A549 (cell line): ENCODE measurements at regions not wholly inside any gene's neighbourhood (a gene's known extent, or its start where the extent isn't known, plus 50 kb on each side); places are given as distances from the start of the nearest gene placed in this dataset.

Experiments
- ATAC-seq, 2 experiments: fragments of 200-7000 bp in 1 of 2; fragments of >200 bp in 1 of 2; cut with Nextera tagmentation in 1 of 2; cut with Tn5 transposase in 1 of 2; 3 replicates each; pipeline versions ENCODE4 v1.8.0 to v1.9.1; 2018 to 2020; ENCODE audit warnings: mild to moderate bottlenecking in 1 of 2, moderate library complexity in 1 of 2
- CTCF ChIA-PET: fragments of 300-600 bp; sonication (Branson Sonifier 250); formaldehyde crosslinking; extraction: SDS; loops from one replicate; lab custom pipeline; 2021; ENCODE audit warnings: antibody characterized with exemption, inconsistent platforms; lab: Yijun Ruan, JAX
- POLR2A ChIA-PET: fragments of 350-600 bp; formaldehyde crosslinking; extraction: SDS; loops from one replicate; lab custom pipeline; 2021; ENCODE audit warnings: antibody characterized with exemption, inconsistent platforms; lab: Yijun Ruan, JAX
- DNase-seq, 2 experiments: peaks; one replicate each; pipeline versions ENCODE4 v3.0.0 to v3.0.0-alpha.2; 2011 to 2016; ENCODE audit warnings: low read depth in 1 of 2, low spot score in 1 of 2
- FAIRE-seq: peaks from 2 replicates; lab custom pipeline; 2011; peaks lifted over from hg19 to GRCh38; lab: Jason Lieb, UNC
- H3K27ac ChIP-seq, 2 experiments: fragments of >200 bp; sonication (Bioruptor Twin); formaldehyde crosslinking; 3 replicates each; pipeline ENCODE4 v1.5.1; 2016 to 2017
- H3K4me1 ChIP-seq: fragments of >200 bp; sonication (Bioruptor Twin); formaldehyde crosslinking; 3 replicates; pipeline ENCODE4 v1.6.1; 2016
- H3K4me2 ChIP-seq: fragments of >200 bp; sonication (Bioruptor Twin); formaldehyde crosslinking; 3 replicates; pipeline ENCODE4 v1.6.1; 2016
- H3K4me3 ChIP-seq: fragments of >200 bp; sonication (Bioruptor Twin); formaldehyde crosslinking; 3 replicates; pipeline ENCODE4 v1.5.1; 2016
- H3K9me3 ChIP-seq: fragments of >200 bp; sonication (Bioruptor Twin); formaldehyde crosslinking; 3 replicates; pipeline ENCODE4 v1.6.1; 2016
- CEBPB ChIP-seq, 2 experiments: fragments of >200 bp in 1 of 2; sonication (Bioruptor Twin) in 1 of 2; formaldehyde crosslinking in 1 of 2; IDR thresholded peaks; 2 replicates each; pipeline ENCODE4 v1.6.1; 2012 to 2016
- EP300 ChIP-seq, 2 experiments: fragments of >200 bp; sonication (Bioruptor Twin); formaldehyde crosslinking; IDR thresholded peaks; 2 replicates in 1 of 2; 3 replicates in 1 of 2; pipeline ENCODE4 v1.6.1; 2016 to 2017
- FOSL2 ChIP-seq, 2 experiments: fragments of 450-650 bp in 1 of 2; fragments of >200 bp in 1 of 2; sonication (Bioruptor Twin) in 1 of 2; formaldehyde crosslinking; IDR thresholded peaks; 2 replicates each; pipeline versions ENCODE4 v1.5.0 to v1.6.1; 2016 to 2020; ENCODE audit warnings: mild to moderate bottlenecking in 1 of 2, moderate library complexity in 1 of 2
- FOXS1 ChIP-seq: fragments of 250-450 bp; sonication (Bioruptor Pico); IDR thresholded peaks from 2 replicates; pipeline ENCODE4 v1.5.0; 2020; ENCODE audit warnings: mild to moderate bottlenecking, moderate library complexity
- HDAC2 ChIP-seq: fragments of 200-600 bp; sonication (generic); IDR thresholded peaks from 2 replicates; pipeline ENCODE4 v1.6.1; 2016
- HOXB13 ChIP-seq: fragments of 250-450 bp; sonication (Bioruptor Pico); IDR thresholded peaks from 2 replicates; pipeline ENCODE4 v1.5.0; 2020; ENCODE audit warnings: low read depth, mild to moderate bottlenecking, moderate library complexity
- JUN ChIP-seq, 2 experiments: fragments of >200 bp; sonication (Bioruptor Twin); formaldehyde crosslinking; IDR thresholded peaks; 2 replicates in 1 of 2; 3 replicates in 1 of 2; pipeline ENCODE4 v1.6.1; 2016 to 2017
- KDM1A ChIP-seq: fragments of 200-600 bp; sonication (generic); IDR thresholded peaks from 2 replicates; pipeline ENCODE4 v1.6.1; 2016; ENCODE audit warnings: low read depth, mild to moderate bottlenecking
- MAFK ChIP-seq: fragments of 450-650 bp; IDR thresholded peaks from 2 replicates; pipeline ENCODE4 v1.6.1; 2014; ENCODE audit not compliant: partially characterized antibody
- MAX ChIP-seq: IDR thresholded peaks from 2 replicates; pipeline ENCODE4 v1.6.1; 2012
- NPAS2 ChIP-seq: fragments of 250-450 bp; sonication (Bioruptor Pico); IDR thresholded peaks from 2 replicates; pipeline ENCODE4 v1.8.0; 2022; ENCODE audit warnings: mild to moderate bottlenecking, moderate library complexity, borderline replicate concordance
- PHF8 ChIP-seq: fragments of 200-600 bp; sonication (generic); IDR thresholded peaks from 2 replicates; pipeline ENCODE4 v1.6.1; 2016; ENCODE audit warnings: low read depth, mild to moderate bottlenecking, antibody characterized with exemption, moderate library complexity, borderline replicate concordance
- POLR2AphosphoS2 ChIP-seq: conservative IDR thresholded peaks from 2 replicates; pipeline ENCODE4 v1.6.1; 2012; ENCODE audit warnings: low read length, improper control_type of control experiment, inconsistent platforms
- RARB ChIP-seq: fragments of 250-450 bp; sonication (Bioruptor Pico); IDR thresholded peaks from 2 replicates; pipeline ENCODE4 v1.8.0; 2021; ENCODE audit warnings: mild to moderate bottlenecking, moderate library complexity
- REST ChIP-seq: fragments of 200-600 bp; sonication (generic); IDR thresholded peaks from 2 replicates; pipeline ENCODE4 v1.6.1; 2016; ENCODE audit warnings: antibody characterized with exemption, mild to moderate bottlenecking, moderate library complexity
- SMC3 ChIP-seq: fragments of >200 bp; sonication (Bioruptor Twin); formaldehyde crosslinking; IDR thresholded peaks from 3 replicates; pipeline ENCODE4 v1.6.1; 2018; ENCODE audit warnings: inconsistent platforms
- SREBF2 ChIP-seq: fragments of 450-650 bp; IDR thresholded peaks from 2 replicates; pipeline ENCODE4 v1.6.1; 2014; ENCODE audit warnings: mild to moderate bottlenecking, moderate library complexity
- TFCP2L1 ChIP-seq: fragments of 250-450 bp; sonication (Bioruptor Pico); IDR thresholded peaks from 2 replicates; pipeline ENCODE4 v1.5.0; 2021; ENCODE audit warnings: mild to moderate bottlenecking
- ZC3H11A ChIP-seq: fragments of 450-650 bp; IDR thresholded peaks from 2 replicates; pipeline ENCODE4 v1.6.1; 2014; ENCODE audit warnings: antibody characterized with exemption, mild to moderate bottlenecking
- WGBS: methylation state at CpG from one replicate; pipeline ENCODE4 v1.1.6; 2017; ENCODE audit errors: missing lambda C conversion rate; 5-methylcytosine and 5-hydroxymethylcytosine counted together
- TF ChIP-seq, protein P1 (sequence below): fragments of >200 bp; sonication (Bioruptor Twin); formaldehyde crosslinking; IDR thresholded peaks from 3 replicates; pipeline ENCODE4 v1.5.1; 2016
- TF ChIP-seq, protein P2 (sequence below): fragments of 250-450 bp; sonication (Bioruptor Pico); IDR thresholded peaks from 2 replicates; pipeline ENCODE4 v1.5.0; 2020; ENCODE audit warnings: low read depth, mild to moderate bottlenecking, moderate library complexity

DNA sequence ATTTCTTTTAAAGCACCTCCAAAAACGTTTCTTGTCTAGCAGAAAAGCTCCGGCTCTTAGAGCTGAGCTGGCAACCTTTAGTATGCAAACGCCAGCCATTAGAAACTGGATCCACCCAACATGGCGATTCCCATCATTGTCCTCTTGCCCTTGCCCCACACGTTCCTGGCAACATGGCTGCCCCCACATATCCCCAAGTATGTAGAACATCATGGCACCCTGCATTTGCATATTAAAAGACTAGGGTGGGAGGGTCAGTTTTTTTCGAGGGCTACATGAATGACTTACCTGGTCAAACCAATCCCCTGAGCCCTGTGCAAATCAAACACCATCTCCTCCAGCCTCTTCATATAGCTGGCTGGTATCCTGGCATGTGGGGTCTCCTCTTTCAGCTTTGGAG is 82.2 kb upstream of the HELT start:
- CTCF ChIA-PET = interaction anchor here (0.7 to 0.9 kb wide), 3 partner anchors 12 to 190 kb away, joined by 3 read pairs; no protein-coding TSS in a partner anchor
- DNase-seq = no peak
- Histone ChIP-seq H3K9me3 (no peaks in the 10 kb centered on the region), H3K4me3 (no peak overlapping the region), H3K27ac (no peak overlapping the region), H3K4me1 (no peaks in the 10 kb centered on the region), H3K4me2 (no peak overlapping the region)
- WGBS = 15% methylated on average over 6 of the region's 6 CpGs
- FAIRE-seq = no peak
- POLR2A ChIA-PET = no interaction called here
- TF ChIP-seq, protein P1, sequence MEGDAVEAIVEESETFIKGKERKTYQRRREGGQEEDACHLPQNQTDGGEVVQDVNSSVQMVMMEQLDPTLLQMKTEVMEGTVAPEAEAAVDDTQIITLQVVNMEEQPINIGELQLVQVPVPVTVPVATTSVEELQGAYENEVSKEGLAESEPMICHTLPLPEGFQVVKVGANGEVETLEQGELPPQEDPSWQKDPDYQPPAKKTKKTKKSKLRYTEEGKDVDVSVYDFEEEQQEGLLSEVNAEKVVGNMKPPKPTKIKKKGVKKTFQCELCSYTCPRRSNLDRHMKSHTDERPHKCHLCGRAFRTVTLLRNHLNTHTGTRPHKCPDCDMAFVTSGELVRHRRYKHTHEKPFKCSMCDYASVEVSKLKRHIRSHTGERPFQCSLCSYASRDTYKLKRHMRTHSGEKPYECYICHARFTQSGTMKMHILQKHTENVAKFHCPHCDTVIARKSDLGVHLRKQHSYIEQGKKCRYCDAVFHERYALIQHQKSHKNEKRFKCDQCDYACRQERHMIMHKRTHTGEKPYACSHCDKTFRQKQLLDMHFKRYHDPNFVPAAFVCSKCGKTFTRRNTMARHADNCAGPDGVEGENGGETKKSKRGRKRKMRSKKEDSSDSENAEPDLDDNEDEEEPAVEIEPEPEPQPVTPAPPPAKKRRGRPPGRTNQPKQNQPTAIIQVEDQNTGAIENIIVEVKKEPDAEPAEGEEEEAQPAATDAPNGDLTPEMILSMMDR = no peak
- TF ChIP-seq FOSL2 (IDR thresholded peaks at IDR 0.05) = no peak
- TF ChIP-seq FOSL2 (CRISPR knock-in tag; IDR thresholded peaks at IDR 0.05) = no peak
- no peak for TF ChIP-seq ZC3H11A
- TF ChIP-seq HOXB13 (CRISPR knock-in tag) = no peak
- no peak for TF ChIP-seq SMC3
- no peak for TF ChIP-seq REST
- no peak for TF ChIP-seq PHF8
- no peak for TF ChIP-seq EP300 (IDR thresholded peaks at IDR 0.05)
- TF ChIP-seq JUN (IDR thresholded peaks at IDR 0.05) = no peak
- TF ChIP-seq, protein P2, sequence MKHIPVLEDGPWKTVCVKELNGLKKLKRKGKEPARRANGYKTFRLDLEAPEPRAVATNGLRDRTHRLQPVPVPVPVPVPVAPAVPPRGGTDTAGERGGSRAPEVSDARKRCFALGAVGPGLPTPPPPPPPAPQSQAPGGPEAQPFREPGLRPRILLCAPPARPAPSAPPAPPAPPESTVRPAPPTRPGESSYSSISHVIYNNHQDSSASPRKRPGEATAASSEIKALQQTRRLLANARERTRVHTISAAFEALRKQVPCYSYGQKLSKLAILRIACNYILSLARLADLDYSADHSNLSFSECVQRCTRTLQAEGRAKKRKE (CRISPR knock-in tag) = no peak
- TF ChIP-seq CEBPB (IDR thresholded peaks at IDR 0.05) = no peak
- no peak for TF ChIP-seq KDM1A
- no peak for ATAC-seq

DNA sequence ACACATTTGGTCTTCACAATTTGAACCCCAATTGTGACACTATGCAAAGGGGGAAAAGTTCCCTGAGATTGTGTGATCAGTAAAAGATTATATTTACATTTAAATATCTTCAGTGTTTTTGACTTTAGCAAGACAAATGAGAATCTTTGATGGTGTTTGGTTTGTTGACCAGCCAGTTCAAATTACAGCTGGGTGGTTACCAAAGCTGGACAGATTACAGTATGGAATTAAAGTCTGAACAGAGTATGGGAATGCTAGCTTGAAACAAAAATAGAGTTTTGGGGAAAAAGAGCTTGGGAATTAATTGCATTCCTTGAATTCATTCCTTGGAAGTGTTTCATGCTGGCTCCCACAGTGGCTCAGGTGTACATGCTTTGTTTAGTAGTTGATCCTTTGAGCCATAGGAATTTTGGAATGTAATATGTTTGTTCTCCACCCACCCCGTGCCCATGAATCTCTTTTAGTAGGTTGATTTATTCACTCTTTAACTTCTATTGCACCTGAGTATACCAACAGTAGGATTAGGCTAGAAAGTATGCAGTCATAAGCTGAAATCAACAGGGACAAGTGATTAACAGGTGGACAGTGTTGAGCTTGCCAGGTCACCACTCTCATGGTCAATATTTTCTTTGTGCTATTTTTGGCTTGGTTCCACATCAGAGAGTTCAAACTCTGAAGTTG is 81.1 kb upstream of the HELT start:
- Histone ChIP-seq H3K9me3 (no peaks in the 10 kb centered on the region), H3K4me2 (no peak overlapping the region), H3K27ac (no peak overlapping the region), H3K4me1 (no peaks in the 10 kb centered on the region), H3K4me3 (no peak overlapping the region)
- CTCF ChIA-PET = interaction anchor here (0.6 to 1.4 kb wide), 3 partner anchors 191 to 1069 kb away, joined by 3 read pairs; no protein-coding TSS in a partner anchor
- DNase-seq (no peak), FAIRE-seq (no peak), ATAC-seq (no peak)
- 7% methylated on average over 1 of the region's 1 CpG for WGBS
- POLR2A ChIA-PET = no interaction called here
- TF ChIP-seq RARB (CRISPR knock-in tag) = no peak
- TF ChIP-seq MAFK = no peak
- TF ChIP-seq HDAC2 = no peak
- no peak for TF ChIP-seq POLR2AphosphoS2
- no peak for TF ChIP-seq KDM1A
- no peak for TF ChIP-seq TFCP2L1
- TF ChIP-seq MAX = no peak
- no peak for TF ChIP-seq FOXS1
- TF ChIP-seq NPAS2 = no peak
- no peak for TF ChIP-seq SREBF2
- TF ChIP-seq, all 56 proteins: peak for 0
